HFFc6 (cell line): ENCODE measurements at regions not wholly inside any gene's neighbourhood (a gene's known extent, or its start where the extent isn't known, plus 50 kb on each side); places are given as distances from the start of the nearest gene placed in this dataset.

Source experiments
- DNase-seq: peaks from one replicate; pipeline ENCODE4 v3.0.0-alpha.2; 2018
- H3K27ac Mint-ChIP-seq: 2 replicates; pipeline ENCODE4 v1.8.0; 2020; ENCODE audit warnings: mild to moderate bottlenecking, mixed read lengths
- H3K27me3 Mint-ChIP-seq: 2 replicates; pipeline ENCODE4 v1.8.0; 2021; ENCODE audit warnings: mild to moderate bottlenecking, moderate library complexity, mixed read lengths; ENCODE audit not compliant: insufficient read depth
- H3K36me3 Mint-ChIP-seq: 2 replicates; pipeline ENCODE4 v1.8.0; 2021; ENCODE audit warnings: low read depth, mixed read lengths
- H3K4me1 Mint-ChIP-seq: 2 replicates; pipeline ENCODE4 v1.8.0; 2020; ENCODE audit warnings: low read depth, mixed read lengths
- H3K4me3 Mint-ChIP-seq: 2 replicates; pipeline ENCODE4 v1.8.0; 2020; ENCODE audit warnings: mild to moderate bottlenecking, moderate library complexity, mixed read lengths
- H3K9me3 Mint-ChIP-seq: 2 replicates; pipeline ENCODE4 v1.8.0; 2020; ENCODE audit warnings: mild to moderate bottlenecking, mixed read lengths
- CTCF ChIP-seq: fragments of 200-600 bp; sonication (generic); IDR thresholded peaks from 2 replicates; pipeline ENCODE4 v1.5.0; 2021; ENCODE audit warnings: antibody characterized with exemption, mild to moderate bottlenecking

- Mint-ChIP-seq H3K4me3 (no peak overlapping the region), H3K27ac (no peak overlapping the region), H3K27me3 (peaks cover 1% of the 10 kb centered on the region; the same call in 1 of the 2 replicates), H3K9me3 (peaks cover 38% of the 10 kb centered on the region), H3K4me1 (no peaks in the 10 kb centered on the region), H3K36me3 (no peaks in the 10 kb centered on the region)
- DNase-seq, result no peak
- TF ChIP-seq CTCF, result no peak
These were observed 235.3 kb downstream of the CETN3 start for GRCh38 chr5:90174236-90174635.

- Mint-ChIP-seq H3K4me3 (no peak overlapping the region), H3K4me1 (no peaks in the 10 kb centered on the region), H3K9me3 (peaks cover 41% of the 10 kb centered on the region), H3K27me3 (peaks cover 1% of the 10 kb centered on the region; the same call in 1 of the 2 replicates), H3K27ac (no peak overlapping the region), H3K36me3 (no peaks in the 10 kb centered on the region)
- TF ChIP-seq CTCF, result no peak
- no peak for DNase-seq
These were observed 236.1 kb downstream of the CETN3 start for GRCh38 chr5:90173299-90174030.

GRCh38 chr5:90171466-90171865, 238.1 kb downstream of the CETN3 start:
- DNase-seq, result no peak
- no peak for TF ChIP-seq CTCF

GRCh38 chr5:90170261-90170660, 239.3 kb downstream of the CETN3 start:
- Mint-ChIP-seq H3K9me3 (peaks cover 37% of the 10 kb centered on the region), H3K4me3 (no peak overlapping the region), H3K36me3 (no peaks in the 10 kb centered on the region), H3K27ac (no peak overlapping the region), H3K4me1 (no peaks in the 10 kb centered on the region), H3K27me3 (peaks cover 1% of the 10 kb centered on the region; the same call in 1 of the 2 replicates)
- no peak for DNase-seq
- TF ChIP-seq CTCF, result no peak

More at GRCh38 chr5:90171466-90171865, 238.1 kb downstream of the CETN3 start:
- H3K4me1 Mint-ChIP-seq, result no peaks in the 10 kb centered on the region
- no peak overlapping the region for H3K4me3 Mint-ChIP-seq
- no peaks in the 10 kb centered on the region for H3K36me3 Mint-ChIP-seq
- peaks cover 37% of the 10 kb centered on the region for H3K9me3 Mint-ChIP-seq
- no peak overlapping the region for H3K27ac Mint-ChIP-seq
- no peaks in the 10 kb centered on the region for H3K27me3 Mint-ChIP-seq

- Mint-ChIP-seq H3K27me3 (peaks cover 1% of the 10 kb centered on the region; the same call in 1 of the 2 replicates), H3K4me3 (no peak overlapping the region), H3K9me3 (peaks cover 41% of the 10 kb centered on the region), H3K27ac (no peak overlapping the region), H3K36me3 (no peaks in the 10 kb centered on the region), H3K4me1 (no peaks in the 10 kb centered on the region)
- no peak for DNase-seq
- TF ChIP-seq CTCF, result no peak
These were observed 240.5 kb downstream of the CETN3 start for GRCh38 chr5:90169078-90169477.
